Keratinocyte (primary cell): ENCODE measurements at regions not wholly inside any gene's neighbourhood (a gene's known extent, or its start where the extent isn't known, plus 50 kb on each side); places are given as distances from the start of the nearest gene placed in this dataset.

ENCODE experiments used
- DNase-seq: peaks from one replicate; pipeline ENCODE4 v3.0.0-alpha.2; 2011; ENCODE audit warnings: low read depth, missing footprints, low spot score
- FAIRE-seq: peaks from 2 replicates; lab custom pipeline; 2011; peaks lifted over from hg19 to GRCh38; lab: Jason Lieb, UNC
- H2AFZ ChIP-seq: 2 replicates; pipeline ENCODE4 v1.6.0; 2012; ENCODE audit warnings: low read length, control low read depth, inconsistent platforms; ENCODE audit not compliant: control insufficient read depth
- H3K27ac ChIP-seq: 2 replicates; pipeline ENCODE4 v1.5.1; 2011; ENCODE audit warnings: low read length; ENCODE audit not compliant: control insufficient read depth, insufficient read depth
- H3K27me3 ChIP-seq: 3 replicates; pipeline ENCODE4 v1.6.0; 2011; ENCODE audit warnings: low read length; ENCODE audit not compliant: control insufficient read depth, insufficient read depth; ENCODE audit errors: extremely low read depth
- H3K36me3 ChIP-seq, 2 experiments: 2 replicates in 1 of 2; 3 replicates in 1 of 2; pipeline ENCODE4 v1.5.1; 2011; ENCODE audit warnings: low read length in 2 of 2, mild to moderate bottlenecking in 1 of 2; ENCODE audit not compliant: control insufficient read depth in 2 of 2, insufficient read depth in 2 of 2; ENCODE audit errors: extremely low read depth in 1 of 2
- H3K4me1 ChIP-seq: 3 replicates; pipeline ENCODE4 v1.5.1; 2011; ENCODE audit warnings: low read length; ENCODE audit not compliant: control insufficient read depth, insufficient read depth; ENCODE audit errors: extremely low read depth
- H3K4me2 ChIP-seq: 3 replicates; pipeline ENCODE4 v1.6.0; 2011; ENCODE audit warnings: low read depth, low read length; ENCODE audit not compliant: control insufficient read depth, insufficient read depth; ENCODE audit errors: extremely low read depth
- H3K4me3 ChIP-seq, 3 experiments: fragments of 200-600 bp in 1 of 3; sonication (generic) in 1 of 3; 2 replicates in 2 of 3; 3 replicates in 1 of 3; pipeline ENCODE4 v1.5.1; 2011 to 2016; ENCODE audit warnings: low read length in 3 of 3, mild to moderate bottlenecking in 3 of 3, control low read depth in 2 of 3, inconsistent platforms in 1 of 3, low read depth in 1 of 3, mixed read lengths in 1 of 3, mixed run types in 1 of 3, moderate library complexity in 1 of 3; ENCODE audit not compliant: control insufficient read depth in 2 of 3, insufficient read depth in 2 of 3; ENCODE audit errors: extremely low read depth in 1 of 3
- H3K79me2 ChIP-seq: 2 replicates; pipeline ENCODE4 v1.6.0; 2012; ENCODE audit warnings: low read length; ENCODE audit not compliant: control insufficient read depth, insufficient read depth
- H3K9ac ChIP-seq: 3 replicates; pipeline ENCODE4 v1.6.0; 2011; ENCODE audit warnings: low read length; ENCODE audit not compliant: control insufficient read depth, insufficient read depth; ENCODE audit errors: extremely low read depth
- H3K9me1 ChIP-seq: 3 replicates; pipeline ENCODE4 v1.6.0; 2011; ENCODE audit warnings: low read length; ENCODE audit not compliant: control insufficient read depth, insufficient read depth; ENCODE audit errors: extremely low read depth
- H3K9me3 ChIP-seq: 2 replicates; pipeline ENCODE4 v1.5.1; 2012; ENCODE audit warnings: low read depth, low read length; ENCODE audit not compliant: control insufficient read depth
- H4K20me1 ChIP-seq: 3 replicates; pipeline ENCODE4 v1.6.0; 2011; ENCODE audit warnings: low read length; ENCODE audit not compliant: control insufficient read depth, insufficient read depth; ENCODE audit errors: extremely low read depth
- EZH2 ChIP-seq: IDR thresholded peaks from one replicate; pipeline ENCODE4 v1.6.1; 2012; ENCODE audit warnings: inconsistent platforms, mild to moderate bottlenecking, low read length, moderate library complexity
- dilution Hi-C: fragments of 300-500 bp; cut with MboI; formaldehyde crosslinking; loops from one replicate; pipeline ENCODE4 v1.7.0; 2020; ENCODE audit warnings: low sequenced_read_pairs; ENCODE audit not compliant: extremely low pct_ligation_motif_present
- TF ChIP-seq, protein P1 (sequence below), 3 experiments: IDR thresholded peaks in 1 of 3; conservative IDR thresholded peaks in 1 of 3; optimal IDR thresholded peaks in 1 of 3; 2 replicates in 2 of 3; 3 replicates in 1 of 3; pipeline versions ENCODE3 to v1.5.1; 2011; ENCODE audit warnings: low read length in 3 of 3, mild to moderate bottlenecking in 3 of 3, moderate library complexity in 2 of 3, control low read depth in 1 of 3, inconsistent platforms in 1 of 3; ENCODE audit not compliant: insufficient read depth in 2 of 3; ENCODE audit errors: extremely low read depth in 1 of 3

DNA sequence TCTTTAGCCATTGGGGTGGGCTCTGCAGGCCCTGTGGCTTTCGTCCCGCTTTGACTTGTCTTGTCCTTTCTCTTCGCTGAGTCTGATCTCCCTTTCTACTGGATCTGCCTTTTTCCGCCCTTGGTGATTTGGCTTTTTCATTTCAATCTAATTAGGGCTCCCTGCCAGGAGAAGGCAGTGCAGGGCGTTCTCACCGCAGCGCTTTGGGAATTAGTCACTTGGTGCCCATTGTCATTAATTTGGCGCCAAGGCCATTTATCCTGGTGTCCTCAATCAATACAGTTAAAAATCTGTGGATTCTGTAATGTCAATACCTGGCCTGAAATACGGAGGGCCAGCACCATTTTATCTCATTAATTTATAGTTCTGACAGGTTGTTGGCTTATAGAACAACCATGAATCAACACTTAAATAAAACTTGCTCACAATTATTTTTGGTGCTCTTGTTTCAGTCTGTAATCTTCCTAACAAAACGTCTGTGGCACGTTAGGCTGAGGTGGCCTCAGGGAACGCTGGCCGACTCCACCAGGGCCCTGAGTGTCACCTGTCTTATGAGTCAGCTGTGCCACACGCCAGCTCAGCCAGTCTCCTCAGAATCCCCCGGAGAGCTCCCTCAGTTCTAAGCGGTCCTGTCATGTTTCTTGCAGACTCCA lies 115.7 kb downstream of the BEGAIN start:
- Histone ChIP-seq H3K9me3 (no peaks in the 10 kb centered on the region), H3K4me1 (no peaks in the 10 kb centered on the region), H3K27me3 (no peaks in the 10 kb centered on the region), H3K9me1 (no peaks in the 10 kb centered on the region), H3K79me2 (no peaks in the 10 kb centered on the region), H2AFZ (no peak overlapping the region), H3K27ac (no peak overlapping the region), H3K4me2 (no peak overlapping the region), H4K20me1 (no peaks in the 10 kb centered on the region), H3K4me3 (no peak overlapping the region), H3K9ac (no peak overlapping the region), H3K36me3 (no peaks in the 10 kb centered on the region)
- DNase-seq (no peak), FAIRE-seq (no peak)
- dilution Hi-C loops = no loop called here
- TF ChIP-seq, protein P1, sequence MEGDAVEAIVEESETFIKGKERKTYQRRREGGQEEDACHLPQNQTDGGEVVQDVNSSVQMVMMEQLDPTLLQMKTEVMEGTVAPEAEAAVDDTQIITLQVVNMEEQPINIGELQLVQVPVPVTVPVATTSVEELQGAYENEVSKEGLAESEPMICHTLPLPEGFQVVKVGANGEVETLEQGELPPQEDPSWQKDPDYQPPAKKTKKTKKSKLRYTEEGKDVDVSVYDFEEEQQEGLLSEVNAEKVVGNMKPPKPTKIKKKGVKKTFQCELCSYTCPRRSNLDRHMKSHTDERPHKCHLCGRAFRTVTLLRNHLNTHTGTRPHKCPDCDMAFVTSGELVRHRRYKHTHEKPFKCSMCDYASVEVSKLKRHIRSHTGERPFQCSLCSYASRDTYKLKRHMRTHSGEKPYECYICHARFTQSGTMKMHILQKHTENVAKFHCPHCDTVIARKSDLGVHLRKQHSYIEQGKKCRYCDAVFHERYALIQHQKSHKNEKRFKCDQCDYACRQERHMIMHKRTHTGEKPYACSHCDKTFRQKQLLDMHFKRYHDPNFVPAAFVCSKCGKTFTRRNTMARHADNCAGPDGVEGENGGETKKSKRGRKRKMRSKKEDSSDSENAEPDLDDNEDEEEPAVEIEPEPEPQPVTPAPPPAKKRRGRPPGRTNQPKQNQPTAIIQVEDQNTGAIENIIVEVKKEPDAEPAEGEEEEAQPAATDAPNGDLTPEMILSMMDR (optimal IDR thresholded peaks at IDR 0.05 in 1 of 3, IDR thresholded peaks at IDR 0.05 in 1 of 3, conservative IDR thresholded peaks at IDR 0.05 in 1 of 3; ENCODE audit: extremely low read depth in 1 of 3, insufficient read depth in 2 of 3, low read length in 3 of 3) = no peak
- no peak for TF ChIP-seq EZH2

DNA sequence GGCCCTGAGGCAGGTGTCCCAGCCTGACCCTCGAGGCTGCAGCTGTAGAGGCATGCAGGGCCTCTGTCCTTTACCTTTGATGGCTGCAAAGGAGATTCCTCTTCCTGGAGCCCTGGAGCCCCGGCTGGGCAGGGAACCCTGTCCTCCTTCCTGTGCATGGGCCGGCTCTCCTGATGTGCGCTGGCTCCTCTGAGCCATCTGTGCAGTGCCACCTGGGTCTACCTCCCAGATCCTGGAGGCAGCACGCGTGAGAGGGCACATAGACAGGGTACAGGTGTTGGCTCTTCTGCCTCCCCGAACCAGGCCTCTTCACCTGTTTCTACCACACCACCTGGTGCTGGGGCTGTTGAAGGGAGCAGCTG lies 115.1 kb downstream of the BEGAIN start:
- Histone ChIP-seq H3K9me1 (no peaks in the 10 kb centered on the region), H3K9me3 (no peaks in the 10 kb centered on the region), H3K4me2 (no peak overlapping the region), H3K27ac (no peak overlapping the region), H4K20me1 (no peaks in the 10 kb centered on the region), H3K4me3 (no peak overlapping the region), H3K27me3 (no peaks in the 10 kb centered on the region), H3K36me3 (no peaks in the 10 kb centered on the region), H3K79me2 (no peaks in the 10 kb centered on the region), H3K9ac (no peak overlapping the region), H3K4me1 (no peaks in the 10 kb centered on the region), H2AFZ (no peak overlapping the region)
- TF ChIP-seq, protein P1 (optimal IDR thresholded peaks at IDR 0.05 in 1 of 3, IDR thresholded peaks at IDR 0.05 in 1 of 3, conservative IDR thresholded peaks at IDR 0.05 in 1 of 3; ENCODE audit: extremely low read depth in 1 of 3, insufficient read depth in 2 of 3, low read length in 3 of 3) = no peak
- no peak for TF ChIP-seq EZH2
- no peak for FAIRE-seq
- DNase-seq = no peak
- dilution Hi-C loops = no loop called here
